GM12872 (cell line): ENCODE measurements at regions not wholly inside any gene's neighbourhood (a gene's known extent, or its start where the extent isn't known, plus 50 kb on each side); places are given as distances from the start of the nearest gene placed in this dataset.

Source experiments
- TF ChIP-seq, protein P1 (sequence below): IDR thresholded peaks from 3 replicates; pipeline ENCODE4 v1.5.1; 2011; ENCODE audit warnings: low read depth, mild to moderate bottlenecking, low read length, moderate library complexity; ENCODE audit not compliant: insufficient read depth

DNA sequence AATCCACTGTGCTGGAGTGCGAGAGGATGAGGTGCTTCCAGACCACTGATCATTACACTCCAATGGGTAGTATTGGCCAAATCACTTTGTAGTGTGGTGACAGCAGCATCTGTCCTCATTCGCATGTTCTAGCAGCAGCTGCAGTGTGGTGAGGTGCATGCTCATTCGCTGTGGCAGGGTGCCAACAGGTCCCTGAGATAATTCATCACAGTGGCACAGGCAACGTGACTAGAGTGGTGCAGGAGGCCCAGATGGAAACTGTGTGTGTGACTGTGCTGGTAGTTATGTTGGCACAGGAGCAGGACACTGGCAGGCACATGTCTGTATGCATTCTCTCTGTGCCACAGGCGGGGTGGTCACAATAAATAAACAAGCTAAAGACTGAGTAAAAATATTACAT lies 329.5 kb upstream of the SYT4 start:
- TF ChIP-seq, protein P1, sequence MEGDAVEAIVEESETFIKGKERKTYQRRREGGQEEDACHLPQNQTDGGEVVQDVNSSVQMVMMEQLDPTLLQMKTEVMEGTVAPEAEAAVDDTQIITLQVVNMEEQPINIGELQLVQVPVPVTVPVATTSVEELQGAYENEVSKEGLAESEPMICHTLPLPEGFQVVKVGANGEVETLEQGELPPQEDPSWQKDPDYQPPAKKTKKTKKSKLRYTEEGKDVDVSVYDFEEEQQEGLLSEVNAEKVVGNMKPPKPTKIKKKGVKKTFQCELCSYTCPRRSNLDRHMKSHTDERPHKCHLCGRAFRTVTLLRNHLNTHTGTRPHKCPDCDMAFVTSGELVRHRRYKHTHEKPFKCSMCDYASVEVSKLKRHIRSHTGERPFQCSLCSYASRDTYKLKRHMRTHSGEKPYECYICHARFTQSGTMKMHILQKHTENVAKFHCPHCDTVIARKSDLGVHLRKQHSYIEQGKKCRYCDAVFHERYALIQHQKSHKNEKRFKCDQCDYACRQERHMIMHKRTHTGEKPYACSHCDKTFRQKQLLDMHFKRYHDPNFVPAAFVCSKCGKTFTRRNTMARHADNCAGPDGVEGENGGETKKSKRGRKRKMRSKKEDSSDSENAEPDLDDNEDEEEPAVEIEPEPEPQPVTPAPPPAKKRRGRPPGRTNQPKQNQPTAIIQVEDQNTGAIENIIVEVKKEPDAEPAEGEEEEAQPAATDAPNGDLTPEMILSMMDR, result no peak

DNA sequence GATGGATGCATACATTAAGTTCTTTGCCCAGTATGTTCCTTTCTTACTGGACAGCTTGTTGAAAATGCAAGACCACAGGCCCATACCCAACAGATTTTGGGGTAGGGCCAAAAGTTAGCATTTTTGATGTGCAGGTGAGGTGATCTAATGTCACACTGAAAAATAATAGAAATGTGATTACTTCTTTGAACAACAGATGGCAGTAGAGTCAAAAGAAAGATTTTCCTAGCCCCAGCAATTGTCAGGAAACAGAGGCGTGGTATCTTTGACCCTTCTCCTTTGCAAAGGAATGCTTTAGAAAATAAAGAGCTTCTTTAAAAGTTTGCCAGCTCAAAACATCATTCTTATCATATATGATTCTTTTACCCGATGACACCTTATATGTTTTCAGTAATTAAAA lies 343.6 kb upstream of the SYT4 start:
- TF ChIP-seq, protein P1, result peak; percentile 40; the same call in 2 of the 3 replicates

DNA sequence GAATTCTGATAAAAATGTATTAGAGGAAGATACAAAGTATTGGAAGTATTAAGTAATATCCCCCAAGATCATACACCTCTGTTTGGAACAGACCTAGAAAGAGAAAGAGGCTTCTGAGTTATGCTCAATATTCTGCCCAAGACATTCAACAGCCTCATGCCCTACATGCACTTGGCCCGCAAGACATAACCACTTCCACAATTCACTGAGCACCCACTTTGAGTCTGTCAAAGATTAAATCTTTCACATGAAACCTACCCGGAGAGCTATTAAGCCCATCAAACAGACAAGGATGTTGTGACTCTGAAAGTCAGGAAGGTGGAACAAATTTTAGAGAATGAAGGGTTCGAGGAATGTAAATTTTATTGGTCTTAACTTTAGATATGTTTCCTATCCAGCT lies 344.7 kb upstream of the SYT4 start:
- TF ChIP-seq, protein P1, result no peak

DNA sequence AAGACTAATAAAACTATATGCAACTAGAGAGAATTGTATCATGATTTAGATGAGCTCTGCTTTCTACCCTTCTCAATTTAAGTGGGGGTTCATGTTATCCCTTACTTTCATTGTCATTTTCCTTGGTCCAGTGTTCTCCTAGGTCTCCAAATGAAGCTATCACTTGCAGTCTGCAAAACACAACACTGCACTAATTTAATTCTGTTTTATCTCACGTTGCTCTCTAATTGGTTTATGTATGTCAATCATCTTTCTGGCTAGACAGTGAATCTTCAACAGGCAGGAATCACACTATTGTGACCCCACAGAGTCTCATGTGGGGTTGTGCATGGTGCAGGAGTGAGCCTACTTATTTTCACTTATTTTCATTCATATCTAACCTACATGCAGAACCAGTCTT lies 348.3 kb upstream of the SYT4 start:
- TF ChIP-seq, protein P1, result no peak

DNA sequence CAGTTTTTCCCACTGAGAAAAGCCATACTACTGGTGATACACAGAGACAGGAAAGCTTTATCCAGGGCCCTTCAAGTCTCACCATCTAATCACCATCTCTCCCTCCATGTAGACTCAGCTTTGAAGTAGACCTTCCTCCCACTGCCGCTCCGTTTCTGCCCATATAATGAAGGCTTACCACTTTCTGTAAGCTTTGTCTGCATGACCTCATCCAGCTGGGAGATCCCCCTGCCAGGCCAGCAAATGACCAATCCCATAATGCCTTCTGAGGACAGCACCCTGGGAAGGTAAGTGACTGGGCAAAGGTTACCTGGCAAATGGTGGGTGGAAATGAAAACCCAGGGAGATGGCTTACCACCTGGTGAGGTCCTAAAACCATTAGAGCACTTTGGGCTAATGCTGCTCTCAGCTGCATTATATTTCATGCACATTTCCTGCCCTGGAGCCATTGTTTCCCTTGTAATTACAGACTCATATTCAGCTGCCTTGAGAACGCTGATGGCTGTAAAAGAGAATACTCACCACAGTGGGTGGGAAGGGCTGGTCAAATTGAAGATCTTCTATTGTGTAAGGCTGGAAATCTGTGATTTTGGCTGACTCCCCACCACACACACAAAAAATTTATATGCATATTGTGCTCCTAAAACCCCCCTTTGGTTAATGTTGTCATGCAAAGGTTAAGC lies 350.7 kb upstream of the SYT4 start:
- TF ChIP-seq, protein P1, result no peak

DNA sequence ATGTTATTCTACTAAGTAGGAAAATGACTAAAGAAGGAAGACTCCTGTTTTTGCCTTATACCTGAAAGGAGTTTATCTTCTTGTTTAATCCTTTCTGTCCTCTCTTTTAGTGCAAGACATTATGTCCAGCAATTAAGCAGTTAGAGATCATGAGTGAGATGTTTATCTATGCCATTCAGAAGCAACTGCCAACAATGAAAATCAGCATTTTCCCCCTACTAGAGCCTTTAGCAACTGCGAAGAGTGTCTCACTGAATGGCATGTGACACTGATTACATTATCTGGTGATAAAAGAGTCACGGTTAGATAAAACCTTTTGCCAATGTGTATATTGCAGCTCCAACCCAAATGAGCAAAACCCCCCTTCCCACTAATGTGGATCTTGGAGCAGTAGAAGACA lies 357.7 kb upstream of the SYT4 start:
- TF ChIP-seq, protein P1, result no peak

DNA sequence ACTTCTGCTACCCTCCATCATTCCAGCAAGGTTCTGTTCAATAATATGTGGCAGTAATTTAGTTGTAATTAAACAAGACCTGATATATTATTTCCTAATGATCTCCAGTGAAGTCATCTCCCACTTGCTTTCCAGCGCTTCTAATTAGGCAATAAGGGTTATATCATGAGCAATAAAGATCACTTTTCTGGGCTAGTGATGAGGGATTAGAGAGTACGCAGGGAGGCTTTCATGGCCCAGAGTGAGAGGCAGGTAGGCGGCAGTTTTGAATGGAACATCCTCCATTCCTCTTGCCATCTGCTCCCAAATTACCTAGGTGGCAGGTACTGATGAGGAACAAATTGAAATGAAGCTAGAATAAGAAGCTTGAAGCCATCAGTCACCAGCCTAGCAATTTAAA lies 358.1 kb upstream of the SYT4 start:
- TF ChIP-seq, protein P1, result no peak
